ENCODE measurements at regions not wholly inside any gene's neighbourhood (a gene's known extent, or its start where the extent isn't known, plus 50 kb on each side); places are given as distances from the start of the nearest gene placed in this dataset.

DNA sequence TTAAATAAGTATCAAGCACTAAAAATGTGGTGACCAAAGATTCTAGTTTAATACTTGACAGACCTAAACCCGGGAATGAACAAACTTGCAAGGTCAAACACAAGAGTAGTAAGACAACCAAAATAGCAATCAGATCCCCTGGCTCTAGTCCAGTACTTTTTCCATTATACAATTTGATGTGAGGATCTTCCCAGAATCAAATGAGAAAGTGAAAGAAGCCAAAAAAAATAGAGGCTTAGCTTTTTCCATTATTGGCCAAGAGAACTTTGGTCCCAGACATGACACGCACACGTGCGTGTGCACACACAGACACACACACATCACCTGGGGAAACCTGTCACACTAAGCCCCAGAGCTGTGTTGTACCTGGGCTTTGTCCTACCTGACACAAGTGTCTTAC is 300.6 kb upstream of the CDH5 start:
- H3K9me3 ChIP-seq (ENCODE audit: low read length): no peaks in the 10 kb centered on the region
- H3K27ac ChIP-seq (ENCODE audit: extremely low read length, insufficient read depth, low read length): no peak overlapping the region
- H3K9ac ChIP-seq (ENCODE audit: insufficient read depth, low read depth, low read length): no peak overlapping the region
- intact Hi-C loops (cut with micrococcal nuclease; ENCODE audit: unreplicated experiment) (no loop called here), in situ Hi-C loops (cut with HindIII; ENCODE audit: extremely low pct_ligation_motif_present, low pct_unique_long_range_greater_than_20kb) (no loop called here)
- BruUV-seq (replicated peaks): no TSS peak
- DNase-seq (ENCODE audit: low spot score) (no peak), ATAC-seq (no peak), FAIRE-seq (no peak)
- WGBS (ENCODE audit: low lambda C conversion rate): 8% methylated on average over 4 of the region's 4 CpGs
- no peaks in the 10 kb centered on the region for H3K79me2 ChIP-seq (ENCODE audit: insufficient read depth, low read length)
- H2AFZ ChIP-seq (ENCODE audit: low read length): no peak overlapping the region
- H3K4me1 ChIP-seq (ENCODE audit: insufficient read depth, low read length): no peaks in the 10 kb centered on the region
- no peaks in the 10 kb centered on the region for H3K36me3 ChIP-seq (replicated peaks in 1 of 2; ENCODE audit: control insufficient read depth in 1 of 2, insufficient read depth in 2 of 2, low read length in 2 of 2)
- H3K4me3 ChIP-seq (replicated peaks in 1 of 3; ENCODE audit: insufficient read depth in 1 of 3, low read depth in 2 of 3, low read length in 3 of 3): no peak overlapping the region
- no peaks in the 10 kb centered on the region; a peak in 1 of 5 replicates for H3K27me3 ChIP-seq (ENCODE audit: control insufficient read depth in 1 of 2, insufficient read depth in 2 of 2, low read length in 2 of 2)
- CTCF ChIA-PET (ENCODE audit: low intra/inter-chr PET ratio, low total read pairs): no interaction called here
- no peak overlapping the region for H3K4me2 ChIP-seq (ENCODE audit: low read depth, low read length)
- H4K20me1 ChIP-seq (ENCODE audit: insufficient read depth, low read length): no peaks in the 10 kb centered on the region
- POLR2A ChIA-PET: no interaction called here
- no peak for TF ChIP-seq ZNF180 (CRISPR knock-in tag; IDR thresholded peaks at IDR 0.05; ENCODE audit: borderline replicate concordance, low read depth)
- no peak for TF ChIP-seq SALL2 (CRISPR knock-in tag; IDR thresholded peaks at IDR 0.05)
- TF ChIP-seq, protein P1, sequence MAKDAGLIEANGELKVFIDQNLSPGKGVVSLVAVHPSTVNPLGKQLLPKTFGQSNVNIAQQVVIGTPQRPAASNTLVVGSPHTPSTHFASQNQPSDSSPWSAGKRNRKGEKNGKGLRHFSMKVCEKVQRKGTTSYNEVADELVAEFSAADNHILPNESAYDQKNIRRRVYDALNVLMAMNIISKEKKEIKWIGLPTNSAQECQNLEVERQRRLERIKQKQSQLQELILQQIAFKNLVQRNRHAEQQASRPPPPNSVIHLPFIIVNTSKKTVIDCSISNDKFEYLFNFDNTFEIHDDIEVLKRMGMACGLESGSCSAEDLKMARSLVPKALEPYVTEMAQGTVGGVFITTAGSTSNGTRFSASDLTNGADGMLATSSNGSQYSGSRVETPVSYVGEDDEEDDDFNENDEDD (CRISPR knock-in tag; IDR thresholded peaks at IDR 0.05; ENCODE audit: borderline replicate concordance): no peak
- no peak for TF ChIP-seq ARNTL (CRISPR knock-in tag; IDR thresholded peaks at IDR 0.05)
- TF ChIP-seq TCF7 (IDR thresholded peaks at IDR 0.05; ENCODE audit: low read depth): no peak
- no peak for TF ChIP-seq DNMT1 (CRISPR knock-in tag; IDR thresholded peaks at IDR 0.05)
- no peak for TF ChIP-seq ZNF30 (CRISPR knock-in tag; IDR thresholded peaks at IDR 0.05)
- TF ChIP-seq, protein P2, sequence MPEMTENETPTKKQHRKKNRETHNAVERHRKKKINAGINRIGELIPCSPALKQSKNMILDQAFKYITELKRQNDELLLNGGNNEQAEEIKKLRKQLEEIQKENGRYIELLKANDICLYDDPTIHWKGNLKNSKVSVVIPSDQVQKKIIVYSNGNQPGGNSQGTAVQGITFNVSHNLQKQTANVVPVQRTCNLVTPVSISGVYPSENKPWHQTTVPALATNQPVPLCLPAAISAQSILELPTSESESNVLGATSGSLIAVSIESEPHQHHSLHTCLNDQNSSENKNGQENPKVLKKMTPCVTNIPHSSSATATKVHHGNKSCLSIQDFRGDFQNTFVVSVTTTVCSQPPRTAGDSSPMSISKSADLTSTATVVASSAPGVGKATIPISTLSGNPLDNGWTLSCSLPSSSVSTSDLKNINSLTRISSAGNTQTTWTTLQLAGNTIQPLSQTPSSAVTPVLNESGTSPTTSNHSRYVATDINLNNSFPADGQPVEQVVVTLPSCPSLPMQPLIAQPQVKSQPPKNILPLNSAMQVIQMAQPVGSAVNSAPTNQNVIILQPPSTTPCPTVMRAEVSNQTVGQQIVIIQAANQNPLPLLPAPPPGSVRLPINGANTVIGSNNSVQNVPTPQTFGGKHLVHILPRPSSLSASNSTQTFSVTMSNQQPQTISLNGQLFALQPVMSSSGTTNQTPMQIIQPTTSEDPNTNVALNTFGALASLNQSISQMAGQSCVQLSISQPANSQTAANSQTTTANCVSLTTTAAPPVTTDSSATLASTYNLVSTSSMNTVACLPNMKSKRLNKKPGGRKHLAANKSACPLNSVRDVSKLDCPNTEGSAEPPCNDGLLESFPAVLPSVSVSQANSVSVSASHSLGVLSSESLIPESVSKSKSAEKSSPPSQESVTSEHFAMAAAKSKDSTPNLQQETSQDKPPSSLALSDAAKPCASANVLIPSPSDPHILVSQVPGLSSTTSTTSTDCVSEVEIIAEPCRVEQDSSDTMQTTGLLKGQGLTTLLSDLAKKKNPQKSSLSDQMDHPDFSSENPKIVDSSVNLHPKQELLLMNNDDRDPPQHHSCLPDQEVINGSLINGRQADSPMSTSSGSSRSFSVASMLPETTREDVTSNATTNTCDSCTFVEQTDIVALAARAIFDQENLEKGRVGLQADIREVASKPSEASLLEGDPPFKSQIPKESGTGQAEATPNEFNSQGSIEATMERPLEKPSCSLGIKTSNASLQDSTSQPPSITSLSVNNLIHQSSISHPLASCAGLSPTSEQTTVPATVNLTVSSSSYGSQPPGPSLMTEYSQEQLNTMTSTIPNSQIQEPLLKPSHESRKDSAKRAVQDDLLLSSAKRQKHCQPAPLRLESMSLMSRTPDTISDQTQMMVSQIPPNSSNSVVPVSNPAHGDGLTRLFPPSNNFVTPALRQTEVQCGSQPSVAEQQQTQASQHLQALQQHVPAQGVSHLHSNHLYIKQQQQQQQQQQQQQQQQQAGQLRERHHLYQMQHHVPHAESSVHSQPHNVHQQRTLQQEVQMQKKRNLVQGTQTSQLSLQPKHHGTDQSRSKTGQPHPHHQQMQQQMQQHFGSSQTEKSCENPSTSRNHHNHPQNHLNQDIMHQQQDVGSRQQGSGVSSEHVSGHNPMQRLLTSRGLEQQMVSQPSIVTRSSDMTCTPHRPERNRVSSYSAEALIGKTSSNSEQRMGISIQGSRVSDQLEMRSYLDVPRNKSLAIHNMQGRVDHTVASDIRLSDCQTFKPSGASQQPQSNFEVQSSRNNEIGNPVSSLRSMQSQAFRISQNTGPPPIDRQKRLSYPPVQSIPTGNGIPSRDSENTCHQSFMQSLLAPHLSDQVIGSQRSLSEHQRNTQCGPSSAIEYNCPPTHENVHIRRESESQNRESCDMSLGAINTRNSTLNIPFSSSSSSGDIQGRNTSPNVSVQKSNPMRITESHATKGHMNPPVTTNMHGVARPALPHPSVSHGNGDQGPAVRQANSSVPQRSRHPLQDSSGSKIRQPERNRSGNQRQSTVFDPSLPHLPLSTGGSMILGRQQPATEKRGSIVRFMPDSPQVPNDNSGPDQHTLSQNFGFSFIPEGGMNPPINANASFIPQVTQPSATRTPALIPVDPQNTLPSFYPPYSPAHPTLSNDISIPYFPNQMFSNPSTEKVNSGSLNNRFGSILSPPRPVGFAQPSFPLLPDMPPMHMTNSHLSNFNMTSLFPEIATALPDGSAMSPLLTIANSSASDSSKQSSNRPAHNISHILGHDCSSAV (CRISPR knock-in tag; IDR thresholded peaks at IDR 0.05; ENCODE audit: borderline replicate concordance): no peak
- TF ChIP-seq ZNF761 (CRISPR knock-in tag; conservative IDR thresholded peaks at IDR 0.05): no peak
- no peak for TF ChIP-seq ZNF713 (CRISPR knock-in tag; IDR thresholded peaks at IDR 0.05)
- no peak for TF ChIP-seq FLYWCH1 (CRISPR knock-in tag; IDR thresholded peaks at IDR 0.05)
